Effector CD8-positive, alpha-beta T cell (primary cell): ENCODE measurements at regions not wholly inside any gene's neighbourhood (a gene's known extent, or its start where the extent isn't known, plus 50 kb on each side); places are given as distances from the start of the nearest gene placed in this dataset.

ENCODE experiments used
- DNase-seq: peaks from one replicate; lab custom pipeline; 2025; lab: John Stamatoyannopoulos, UW

- DNase-seq, result no peak
Observed at GRCh38 chr3:177599326-177599725, 402.0 kb upstream of the TBL1XR1 start.

GRCh38 chr3:177599837-177600236 is 402.6 kb upstream of the TBL1XR1 start:
- no peak for DNase-seq

- no peak for DNase-seq
Observed at GRCh38 chr3:177600411-177600810, 403.1 kb upstream of the TBL1XR1 start.

DNA sequence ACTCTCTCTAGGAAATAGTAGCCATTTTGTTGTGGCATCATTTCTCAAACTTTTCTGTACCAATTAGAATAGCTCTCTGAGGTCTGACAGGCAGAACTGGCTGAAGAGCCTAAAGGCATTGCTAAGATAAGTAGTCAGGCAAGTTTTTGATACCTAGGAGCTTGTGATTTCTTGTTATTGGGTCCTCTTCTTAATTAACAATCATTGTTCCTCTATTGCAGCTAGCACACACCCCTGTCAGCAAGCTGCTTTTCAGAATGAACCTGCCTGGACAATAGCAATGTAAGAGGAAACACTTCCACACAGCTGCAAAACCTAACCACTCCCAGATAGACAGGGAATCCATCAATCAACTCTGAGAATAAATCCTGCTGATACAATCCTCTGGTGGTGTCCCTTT is 403.9 kb upstream of the TBL1XR1 start:
- no peak for DNase-seq

DNA sequence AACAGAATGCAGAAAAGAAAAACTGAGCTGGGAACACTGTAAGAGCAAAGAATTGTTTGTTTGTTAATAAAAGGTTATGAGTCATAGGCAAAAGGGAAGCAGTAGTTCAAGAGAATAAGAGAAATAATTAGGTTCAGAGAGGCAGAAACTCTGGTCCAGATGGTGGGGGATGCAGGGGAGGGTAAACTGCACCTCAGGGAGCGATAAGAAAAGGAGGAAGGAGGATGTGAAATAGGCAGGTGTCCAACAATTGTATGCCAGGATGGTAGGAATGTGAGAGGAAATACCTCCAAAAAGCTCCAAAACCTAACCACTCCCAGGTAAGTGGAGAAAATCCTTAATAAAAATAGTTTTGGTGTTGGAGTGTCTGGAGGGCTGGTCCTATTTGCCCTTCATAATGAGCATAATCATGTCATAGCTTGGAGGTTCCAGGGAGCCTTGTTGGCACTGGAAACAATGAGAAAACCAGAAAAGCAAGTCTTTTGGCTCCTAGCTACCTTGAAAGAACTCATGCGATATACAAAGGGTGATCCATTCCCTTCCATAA is 405.4 kb upstream of the TBL1XR1 start:
- DNase-seq, result no peak

GRCh38 chr3:177603148-177603603 is 405.9 kb upstream of the TBL1XR1 start:
- no peak for DNase-seq

- DNase-seq, result no peak
Observed at GRCh38 chr3:177604181-177604580, 406.9 kb upstream of the TBL1XR1 start.

DNA sequence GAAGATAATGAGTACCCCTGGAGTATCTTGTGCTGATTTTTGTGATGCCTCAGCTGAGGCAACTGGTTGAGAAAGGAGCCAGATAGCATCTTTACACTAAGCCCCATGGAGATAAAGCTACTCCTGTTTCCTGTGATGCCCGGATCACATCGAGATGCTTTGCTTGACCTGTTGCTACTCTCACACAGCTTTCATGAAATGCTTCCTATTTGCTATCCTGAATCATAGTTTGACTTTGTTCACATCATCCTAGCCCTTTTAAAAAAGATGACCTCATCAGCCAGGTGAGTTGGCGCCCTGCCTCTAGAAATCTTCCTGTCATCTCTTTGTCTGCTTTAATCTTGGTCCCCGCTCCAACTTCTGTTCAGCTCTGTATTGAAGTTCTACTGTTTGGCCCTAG is 409.6 kb upstream of the TBL1XR1 start:
- no peak for DNase-seq

DNA sequence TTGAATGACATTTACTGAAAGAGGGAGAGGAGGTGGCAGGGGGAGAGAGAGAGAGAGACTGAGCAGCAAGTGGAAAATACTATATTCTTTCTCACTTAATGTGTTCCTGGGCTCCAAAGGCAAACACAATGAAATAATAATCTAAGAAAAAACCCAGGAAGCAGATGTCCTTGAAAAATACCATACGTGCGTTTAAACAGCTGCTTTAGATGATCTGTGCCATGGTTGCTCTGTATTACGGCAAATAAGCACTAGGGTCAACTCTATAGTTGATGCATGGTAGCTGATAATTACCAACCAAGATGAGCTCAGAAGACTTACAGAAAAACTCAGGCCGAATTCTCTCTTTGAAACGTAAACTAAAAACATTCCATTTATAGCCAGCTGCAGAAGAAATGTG is 410.3 kb upstream of the TBL1XR1 start:
- DNase-seq, result no peak

DNA sequence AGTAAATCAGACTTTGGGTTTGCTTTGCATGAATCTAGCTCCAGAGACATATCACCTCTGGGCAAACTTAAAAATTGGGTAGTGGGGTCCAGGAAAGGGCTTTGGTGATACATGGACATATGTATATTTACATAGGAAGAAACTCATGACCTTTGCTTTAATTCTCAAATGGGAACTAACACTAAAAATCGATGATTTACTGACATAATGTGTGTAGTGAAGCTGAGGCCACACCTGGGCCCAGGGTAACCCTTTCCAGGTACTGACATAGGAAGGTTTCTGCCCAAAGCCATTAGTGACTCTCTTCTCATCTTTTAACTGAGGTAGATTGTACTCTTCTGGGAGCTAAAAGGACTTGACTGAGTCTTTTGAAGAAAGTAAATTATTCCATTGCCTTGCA is 411.2 kb upstream of the TBL1XR1 start:
- no peak for DNase-seq

DNA sequence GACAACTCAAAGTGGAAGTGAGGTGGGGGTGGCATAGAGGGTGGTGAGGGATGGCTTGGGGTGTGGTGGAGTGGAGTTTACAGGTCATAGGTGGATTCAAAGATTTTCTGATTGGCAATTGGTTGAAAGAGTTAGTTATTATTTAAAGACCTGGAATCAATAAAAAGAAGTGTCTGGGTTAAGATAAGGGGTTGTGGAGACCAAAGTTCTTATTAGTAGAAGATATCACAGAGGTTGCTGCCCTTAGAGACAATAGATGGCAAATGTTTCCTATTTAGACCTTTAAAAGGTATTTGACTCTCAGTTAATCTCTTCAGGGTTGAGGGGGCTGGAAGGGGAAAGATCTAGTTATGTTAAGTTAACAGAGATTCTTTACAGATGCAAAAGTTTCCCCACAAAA is 412.3 kb upstream of the TBL1XR1 start:
- DNase-seq, result no peak

GRCh38 chr3:177610262-177610661 is 413.0 kb upstream of the TBL1XR1 start:
- no peak for DNase-seq

DNA sequence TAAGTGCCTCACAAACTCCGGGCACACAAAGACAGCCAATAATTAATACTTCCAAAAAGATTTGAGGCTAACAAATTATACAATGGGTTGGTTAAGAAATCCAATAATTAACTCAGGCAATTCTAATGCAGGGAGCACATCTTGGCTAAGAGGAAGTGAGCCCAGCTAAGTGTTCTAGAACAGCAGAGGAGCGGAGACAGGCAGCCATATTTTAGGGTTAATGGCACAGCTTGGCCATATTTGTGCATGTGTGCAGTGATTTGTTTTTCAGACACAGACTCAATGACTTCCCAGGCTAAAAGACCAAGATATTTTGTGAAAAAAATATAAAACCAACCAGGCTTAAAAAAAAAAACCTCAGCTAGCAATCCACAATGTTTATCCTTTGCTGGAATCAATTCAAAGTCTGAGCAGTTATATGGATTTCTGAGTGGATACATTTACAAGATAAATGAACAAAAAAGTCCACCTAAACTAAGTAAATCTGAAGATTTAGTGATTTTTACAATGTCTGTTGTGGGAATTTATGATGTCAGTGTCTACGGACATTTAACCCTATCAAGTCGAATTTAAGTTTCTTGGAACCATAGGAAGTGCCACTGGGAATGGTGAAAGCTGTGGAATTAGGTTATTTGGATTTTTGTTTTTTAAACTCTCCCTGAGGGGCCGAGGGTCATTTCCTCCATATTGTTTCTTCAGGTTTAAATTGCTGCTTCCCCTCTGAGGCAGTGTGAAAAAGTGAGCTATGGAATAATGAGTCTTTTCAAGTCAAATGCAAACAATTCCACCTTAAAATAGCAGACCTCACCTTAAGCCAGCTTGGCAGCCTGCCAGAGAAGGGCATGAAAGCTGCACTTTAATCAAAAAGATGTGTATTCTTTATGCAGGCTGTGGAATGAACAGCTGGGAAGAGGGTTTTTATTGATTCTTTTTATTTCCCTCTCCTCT is 413.7 kb upstream of the TBL1XR1 start:
- peak; percentile 13 for DNase-seq

DNA sequence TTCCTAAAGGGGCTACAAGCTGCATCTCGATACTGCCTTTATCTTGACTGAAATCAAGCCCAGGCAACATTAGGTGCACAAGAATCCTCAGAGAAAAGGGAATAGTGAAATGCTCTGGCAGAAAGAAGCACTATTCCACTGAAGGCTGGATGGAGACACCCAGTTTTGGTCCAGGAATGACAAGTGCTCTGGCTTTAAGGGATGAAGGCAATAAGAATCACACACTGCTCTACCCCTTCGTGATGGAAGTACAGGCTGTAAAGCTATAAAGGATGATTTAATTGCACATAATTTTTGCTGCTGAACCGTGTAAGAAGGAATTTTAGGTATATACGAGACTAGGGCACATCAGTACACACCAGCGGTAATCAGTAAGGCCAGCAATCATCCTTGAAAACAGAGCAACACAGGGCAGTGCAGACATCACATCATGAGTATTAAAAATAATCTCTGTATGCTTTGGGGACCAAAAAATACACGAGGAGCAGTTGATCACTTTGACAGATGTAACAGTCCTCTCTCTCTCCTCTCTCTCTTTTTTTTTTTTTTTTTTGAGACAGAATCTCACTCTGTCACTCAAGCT is 414.6 kb upstream of the TBL1XR1 start:
- no peak for DNase-seq

DNA sequence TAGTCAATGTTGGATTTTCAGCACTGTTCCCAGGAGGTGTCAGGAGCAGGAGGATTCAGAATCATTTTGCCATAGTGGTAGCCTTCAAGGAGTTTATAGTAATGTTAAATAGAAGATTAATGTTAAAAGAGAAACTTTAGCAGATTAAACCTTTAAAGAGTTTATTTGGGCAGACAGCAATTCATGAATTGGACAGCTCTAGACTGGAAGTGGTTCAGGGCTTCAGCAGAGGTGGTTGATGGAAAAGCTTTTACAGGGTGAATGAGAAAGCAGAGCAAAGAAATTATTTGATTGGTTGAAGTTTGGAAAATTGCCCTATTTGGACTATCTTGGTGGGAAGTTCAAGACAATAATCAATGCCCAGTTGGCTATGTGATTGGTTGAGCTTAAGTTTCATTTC is 416.6 kb upstream of the TBL1XR1 start:
- no peak for DNase-seq

DNA sequence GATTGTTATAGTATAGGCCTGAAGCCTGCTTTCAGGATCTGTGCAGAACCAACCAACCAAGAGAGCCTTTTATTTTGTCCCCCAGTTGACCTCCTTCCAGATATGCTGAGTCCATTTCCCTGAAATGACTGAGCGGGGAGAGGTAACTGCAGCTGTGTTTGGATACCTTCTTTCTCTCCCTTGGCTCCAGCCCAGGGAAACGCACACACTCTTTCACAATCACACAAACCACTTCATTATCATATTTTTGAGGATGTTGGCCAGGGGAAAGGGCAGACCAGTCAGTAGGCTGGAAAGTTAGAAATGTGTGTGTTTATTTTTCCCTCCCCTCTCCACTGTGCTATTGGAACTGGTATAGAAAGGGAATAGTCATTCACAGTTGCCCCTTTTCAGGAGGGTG is 417.7 kb upstream of the TBL1XR1 start:
- DNase-seq, result no peak

DNA sequence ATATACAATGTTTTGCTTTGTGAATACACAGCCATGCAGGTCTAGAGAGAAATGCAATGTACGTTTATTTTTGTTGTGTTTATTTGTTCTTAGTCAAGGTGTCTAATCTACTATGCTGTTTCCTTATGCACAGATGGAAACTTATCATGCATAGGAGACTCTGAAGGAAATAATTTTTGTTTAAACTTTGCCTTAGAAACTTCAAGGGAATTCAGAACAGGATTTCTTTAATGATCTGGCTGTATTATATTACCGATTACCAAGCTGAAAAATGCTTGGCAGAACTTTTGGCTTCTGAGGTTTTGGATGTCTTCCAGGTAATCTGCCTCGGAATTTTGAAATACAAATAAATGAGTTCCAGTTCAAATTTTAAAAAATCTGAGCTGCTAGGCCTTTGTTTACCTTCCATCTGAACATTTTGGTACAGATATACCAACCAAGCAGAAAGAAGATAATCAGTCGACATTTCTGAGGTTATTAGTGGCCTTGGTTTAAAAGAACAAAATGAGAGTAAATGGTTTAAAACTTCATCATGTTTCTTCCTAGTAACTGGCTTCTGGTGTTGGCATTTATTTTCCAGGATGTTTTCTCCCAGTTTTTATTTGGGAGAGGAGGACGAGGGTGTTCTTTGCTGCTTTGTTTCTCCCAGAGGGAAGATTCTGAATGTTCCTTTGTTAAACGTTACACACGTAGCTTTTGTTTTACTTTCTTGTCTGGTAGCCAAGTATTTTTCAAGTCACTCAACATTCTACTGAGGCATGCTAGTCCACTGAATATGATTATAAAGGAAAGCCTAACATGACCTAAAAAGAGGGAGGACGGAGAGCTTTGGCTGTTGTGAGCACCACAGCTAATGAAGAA is 421.8 kb upstream of the TBL1XR1 start:
- DNase-seq, result no peak

- DNase-seq, result no peak
Observed at GRCh38 chr3:177620073-177620472, 422.8 kb upstream of the TBL1XR1 start.

DNA sequence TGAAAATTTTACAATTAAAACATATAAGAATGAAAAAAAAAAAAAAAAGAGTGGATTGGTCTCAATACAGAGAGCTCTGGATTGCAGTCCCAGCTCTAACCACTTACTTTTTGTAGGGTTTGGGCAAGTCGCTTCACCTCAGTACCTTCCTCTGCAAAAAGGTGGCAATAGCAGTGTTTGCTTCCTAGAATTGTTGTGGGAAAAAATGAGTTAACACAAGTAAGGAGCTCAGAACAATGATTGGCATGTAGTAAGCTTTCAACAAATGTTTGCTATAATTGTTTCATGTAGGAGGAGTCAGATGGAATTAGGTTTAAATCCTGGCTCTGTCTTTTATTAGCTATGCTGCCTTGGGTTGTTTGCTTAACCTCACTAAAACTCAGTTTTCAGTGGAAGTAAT is 425.2 kb upstream of the TBL1XR1 start:
- no peak for DNase-seq

- no peak for DNase-seq
Observed at GRCh38 chr3:177622982-177623617, 425.8 kb upstream of the TBL1XR1 start.
